SK-N-MC (cell line): ENCODE measurements at regions not wholly inside any gene's neighbourhood (a gene's known extent, or its start where the extent isn't known, plus 50 kb on each side); places are given as distances from the start of the nearest gene placed in this dataset.
A peak's percentile ranks its signal among the peaks of the same experiment; 100 is the strongest.

Experiments
- DNase-seq: peaks from one replicate; pipeline ENCODE4 v3.0.0-alpha.2; 2011; ENCODE audit warnings: low read depth, low spot score
- H3K27ac ChIP-seq: fragments of 200-600 bp; sonication (generic); 2 replicates; pipeline ENCODE4 v1.5.1; 2016; ENCODE audit warnings: mixed run types
- H3K36me3 ChIP-seq: fragments of 200-600 bp; sonication (generic); 2 replicates; pipeline ENCODE4 v1.6.1; 2017; ENCODE audit warnings: antibody characterized with exemption, low read length, mixed read lengths; ENCODE audit not compliant: insufficient read depth
- H3K4me3 ChIP-seq: fragments of 200-600 bp; sonication (generic); 2 replicates; pipeline ENCODE4 v1.5.1; 2016
- H3K9ac ChIP-seq: fragments of 200-600 bp; sonication (generic); 2 replicates; pipeline ENCODE4 v1.8.0; 2017; ENCODE audit warnings: mixed run types, mixed read lengths; ENCODE audit not compliant: insufficient read length
- H3K9me3 ChIP-seq: fragments of 200-600 bp; sonication (generic); 2 replicates; pipeline ENCODE4 v1.6.1; 2017; ENCODE audit warnings: low read depth, mild to moderate bottlenecking, antibody characterized with exemption, low read length, moderate library complexity, mixed read lengths
- EZH2 ChIP-seq: fragments of 200-600 bp; sonication (generic); IDR thresholded peaks from one replicate; pipeline ENCODE4 v1.6.1; 2017; ENCODE audit warnings: antibody characterized with exemption
- FOXP2 ChIP-seq: optimal IDR thresholded peaks from 2 replicates; pipeline ENCODE3; 2011; ENCODE audit warnings: mild to moderate bottlenecking, moderate library complexity; ENCODE audit not compliant: insufficient read depth; ENCODE audit errors: extremely low read length, control extremely low read depth
- POLR2AphosphoS5 ChIP-seq: IDR thresholded peaks from 2 replicates; pipeline ENCODE4 v1.6.1; 2012; ENCODE audit warnings: mild to moderate bottlenecking, low read depth, low read length, borderline replicate concordance

GRCh38 chr6:45727228-45727627 lies 288.4 kb downstream of the CLIC5 start:
- no peak for DNase-seq
- Histone ChIP-seq H3K9ac (no peak overlapping the region), H3K9me3 (no peaks in the 10 kb centered on the region), H3K36me3 (no peaks in the 10 kb centered on the region), H3K27ac (no peak overlapping the region), H3K4me3 (no peak overlapping the region)
- TF ChIP-seq EZH2 = no peak
- no peak for TF ChIP-seq POLR2AphosphoS5
- TF ChIP-seq FOXP2 = no peak

- H3K4me3 ChIP-seq = no peak overlapping the region
- TF ChIP-seq EZH2 = no peak
- no peak for TF ChIP-seq POLR2AphosphoS5
- no peaks in the 10 kb centered on the region for H3K36me3 ChIP-seq
- H3K9me3 ChIP-seq = no peaks in the 10 kb centered on the region
- no peak overlapping the region for H3K9ac ChIP-seq
- H3K27ac ChIP-seq = no peak overlapping the region
- no peak for DNase-seq
Observed at GRCh38 chr6:45726444-45726843, 289.2 kb downstream of the CLIC5 start.

GRCh38 chr6:45724511-45724910 lies 291.1 kb downstream of the CLIC5 start:
- no peak for TF ChIP-seq POLR2AphosphoS5
- no peak for TF ChIP-seq FOXP2
- no peak for TF ChIP-seq EZH2
- Histone ChIP-seq H3K27ac (no peak overlapping the region), H3K9me3 (no peaks in the 10 kb centered on the region), H3K4me3 (no peak overlapping the region), H3K36me3 (no peaks in the 10 kb centered on the region), H3K9ac (no peak overlapping the region)
- peak; percentile 68 for DNase-seq

GRCh38 chr6:45724027-45724426 lies 291.6 kb downstream of the CLIC5 start:
- H3K36me3 ChIP-seq = no peaks in the 10 kb centered on the region
- H3K9ac ChIP-seq = no peak overlapping the region
- H3K4me3 ChIP-seq = no peak overlapping the region
- no peak overlapping the region for H3K27ac ChIP-seq
- no peak for TF ChIP-seq FOXP2
- TF ChIP-seq POLR2AphosphoS5 = no peak
- TF ChIP-seq EZH2 = no peak
- H3K9me3 ChIP-seq = no peaks in the 10 kb centered on the region
- DNase-seq = no peak

GRCh38 chr6:45722876-45723275 lies 292.8 kb downstream of the CLIC5 start:
- no peak for TF ChIP-seq EZH2
- DNase-seq = no peak
- H3K4me3 ChIP-seq = no peak overlapping the region
- no peaks in the 10 kb centered on the region for H3K36me3 ChIP-seq
- H3K27ac ChIP-seq = no peak overlapping the region
- H3K9me3 ChIP-seq = no peaks in the 10 kb centered on the region
- no peak overlapping the region for H3K9ac ChIP-seq

- Histone ChIP-seq H3K9ac (no peak overlapping the region), H3K9me3 (no peaks in the 10 kb centered on the region), H3K27ac (no peak overlapping the region), H3K4me3 (no peak overlapping the region), H3K36me3 (no peaks in the 10 kb centered on the region)
- no peak for DNase-seq
- TF ChIP-seq EZH2 (no peak), FOXP2 (no peak), POLR2AphosphoS5 (no peak)
Observed at GRCh38 chr6:45721665-45722064, 294.0 kb downstream of the CLIC5 start.

- Histone ChIP-seq H3K4me3 (no peak overlapping the region), H3K36me3 (no peaks in the 10 kb centered on the region), H3K9ac (no peak overlapping the region), H3K27ac (no peak overlapping the region), H3K9me3 (no peaks in the 10 kb centered on the region)
- TF ChIP-seq EZH2 (no peak), FOXP2 (no peak), POLR2AphosphoS5 (no peak)
- no peak for DNase-seq
Observed at GRCh38 chr6:45718871-45719270, 296.8 kb downstream of the CLIC5 start.

- TF ChIP-seq POLR2AphosphoS5 = no peak
- TF ChIP-seq EZH2 = no peak
- no peak for TF ChIP-seq FOXP2
- no peak for DNase-seq
- no peak overlapping the region for H3K4me3 ChIP-seq
- H3K27ac ChIP-seq = no peak overlapping the region
- no peaks in the 10 kb centered on the region for H3K36me3 ChIP-seq
- no peaks in the 10 kb centered on the region for H3K9me3 ChIP-seq
- no peak overlapping the region for H3K9ac ChIP-seq
Observed at GRCh38 chr6:45718131-45718530, 297.5 kb downstream of the CLIC5 start.

GRCh38 chr6:45717715-45718114 lies 297.9 kb downstream of the CLIC5 start:
- H3K36me3 ChIP-seq = no peaks in the 10 kb centered on the region
- no peak overlapping the region for H3K27ac ChIP-seq
- no peak overlapping the region for H3K4me3 ChIP-seq
- no peak for TF ChIP-seq POLR2AphosphoS5
- no peak for TF ChIP-seq FOXP2
- no peak for TF ChIP-seq EZH2
- no peak overlapping the region for H3K9ac ChIP-seq
- no peaks in the 10 kb centered on the region for H3K9me3 ChIP-seq
- no peak for DNase-seq
